HL-60 (cell line): ENCODE measurements at regions not wholly inside any gene's neighbourhood (a gene's known extent, or its start where the extent isn't known, plus 50 kb on each side); places are given as distances from the start of the nearest gene placed in this dataset.

Source experiments
- CTCF ChIP-seq: IDR thresholded peaks from one replicate; pipeline ENCODE4 v1.5.1; 2011; ENCODE audit warnings: low read length, control low read depth, inconsistent platforms; ENCODE audit not compliant: insufficient read depth
- REST ChIP-seq: IDR thresholded peaks from 2 replicates; pipeline ENCODE4 v1.6.1; 2012; ENCODE audit warnings: low read depth; ENCODE audit not compliant: insufficient replicate concordance

DNA sequence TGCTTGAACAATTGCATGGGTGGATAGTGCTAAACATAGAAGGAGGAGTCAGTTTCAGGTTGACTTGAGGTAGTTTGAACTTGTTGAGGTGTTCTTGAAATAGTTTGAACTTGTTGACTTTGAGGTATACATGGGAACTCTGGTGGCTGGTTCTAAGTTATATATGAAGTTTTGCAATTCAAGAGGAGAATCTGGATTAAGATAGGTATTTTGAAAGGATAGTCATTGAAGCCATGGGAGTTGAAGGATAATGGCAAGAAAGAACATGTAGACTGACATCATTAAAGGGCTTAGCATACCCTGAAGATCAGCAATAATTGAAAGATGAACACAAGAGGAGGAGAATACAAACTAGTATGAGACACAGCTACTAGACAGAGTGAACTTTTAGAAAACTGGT, 181.9 kb upstream of the MRPS30 start:
- TF ChIP-seq CTCF (no peak), REST (no peak)
